ENCODE measurements at regions not wholly inside any gene's neighbourhood (a gene's known extent, or its start where the extent isn't known, plus 50 kb on each side); places are given as distances from the start of the nearest gene placed in this dataset.

GRCh38 chr10:117818721-117819120 lies 228.0 kb downstream of the RAB11FIP2 start:
- no peak for TF ChIP-seq POLR2AphosphoS5 (IDR thresholded peaks at IDR 0.05; ENCODE audit: low read depth, low read length)
- TF ChIP-seq CTCF (IDR thresholded peaks at IDR 0.05 in 2 of 3, conservative IDR thresholded peaks at IDR 0.05 in 1 of 3; ENCODE audit: borderline replicate concordance in 1 of 3, insufficient read depth in 1 of 3, low read depth in 2 of 3, low read length in 2 of 3), result no peak
- no peak for TF ChIP-seq TCF7L2 (IDR thresholded peaks at IDR 0.05; ENCODE audit: borderline replicate concordance, extremely low read depth, insufficient read depth, insufficient read length)
- TF ChIP-seq JUND (IDR thresholded peaks at IDR 0.05), result no peak
- no peak for TF ChIP-seq SIN3A (IDR thresholded peaks at IDR 0.05; ENCODE audit: low read depth)
